NCI-H2081 treated with DMSO at 0.1 percent for 48 hours (cell line): ENCODE measurements at regions not wholly inside any gene's neighbourhood (a gene's known extent, or its start where the extent isn't known, plus 50 kb on each side); places are given as distances from the start of the nearest gene placed in this dataset.
A peak's percentile ranks its signal among the peaks of the same experiment; 100 is the strongest.
"Not testable (repeated sequence)": the region's sequence is repeated elsewhere in the genome, so short reads cannot be mapped to it uniquely, and the experiment has no call there.

Experiments used
- DNase-seq: peaks from one replicate; lab custom pipeline; 2025; lab: John Stamatoyannopoulos, UW

GRCh38 chr5:164300295-164300694, 794.9 kb downstream of the MAT2B start:
- no peak for DNase-seq

- no peak for DNase-seq
Measured at GRCh38 chr5:164301136-164301535, 795.7 kb downstream of the MAT2B start.

GRCh38 chr5:164301708-164302107, 796.3 kb downstream of the MAT2B start:
- DNase-seq: no peak

GRCh38 chr5:164302533-164303235, 797.3 kb downstream of the MAT2B start:
- DNase-seq: no peak

GRCh38 chr5:164303646-164304215, 798.3 kb downstream of the MAT2B start:
- no peak for DNase-seq

GRCh38 chr5:164306662-164307061, 801.2 kb downstream of the MAT2B start:
- no peak for DNase-seq

- no peak for DNase-seq
Measured at GRCh38 chr5:164312801-164313200, 807.4 kb downstream of the MAT2B start.

- no peak for DNase-seq
Measured at GRCh38 chr5:164317676-164318075, 812.3 kb downstream of the MAT2B start.

- DNase-seq: no peak
Measured at GRCh38 chr5:164319161-164319560, 813.7 kb downstream of the MAT2B start.

- DNase-seq: no peak
Measured at GRCh38 chr5:164324239-164324638, 818.8 kb downstream of the MAT2B start.

- no peak for DNase-seq
Measured at GRCh38 chr5:164326219-164326618, 820.8 kb downstream of the MAT2B start.

GRCh38 chr5:164327166-164327565, 821.7 kb downstream of the MAT2B start:
- DNase-seq: not testable (repeated sequence)

GRCh38 chr5:164332349-164333196, 827.2 kb downstream of the MAT2B start:
- no peak for DNase-seq

GRCh38 chr5:164335837-164336236, 830.4 kb downstream of the MAT2B start:
- no peak for DNase-seq

- no peak for DNase-seq
Measured at GRCh38 chr5:164336276-164336675, 830.9 kb downstream of the MAT2B start.

GRCh38 chr5:164336906-164337305, 831.5 kb downstream of the MAT2B start:
- no peak for DNase-seq

- DNase-seq: no peak
Measured at GRCh38 chr5:164341056-164341619, 835.7 kb downstream of the MAT2B start.

- DNase-seq: peak; percentile 91
Measured at GRCh38 chr5:164345173-164345849, 839.9 kb downstream of the MAT2B start.

- DNase-seq: no peak
Measured at GRCh38 chr5:164345853-164346252, 840.4 kb downstream of the MAT2B start.

GRCh38 chr5:164346785-164347630, 841.6 kb downstream of the MAT2B start:
- no peak for DNase-seq

- no peak for DNase-seq
Measured at GRCh38 chr5:164350236-164350635, 844.8 kb downstream of the MAT2B start.
